ENCODE measurements at regions not wholly inside any gene's neighbourhood (a gene's known extent, or its start where the extent isn't known, plus 50 kb on each side); places are given as distances from the start of the nearest gene placed in this dataset.
A peak's percentile ranks its signal among the peaks of the same experiment; 100 is the strongest.

DNA sequence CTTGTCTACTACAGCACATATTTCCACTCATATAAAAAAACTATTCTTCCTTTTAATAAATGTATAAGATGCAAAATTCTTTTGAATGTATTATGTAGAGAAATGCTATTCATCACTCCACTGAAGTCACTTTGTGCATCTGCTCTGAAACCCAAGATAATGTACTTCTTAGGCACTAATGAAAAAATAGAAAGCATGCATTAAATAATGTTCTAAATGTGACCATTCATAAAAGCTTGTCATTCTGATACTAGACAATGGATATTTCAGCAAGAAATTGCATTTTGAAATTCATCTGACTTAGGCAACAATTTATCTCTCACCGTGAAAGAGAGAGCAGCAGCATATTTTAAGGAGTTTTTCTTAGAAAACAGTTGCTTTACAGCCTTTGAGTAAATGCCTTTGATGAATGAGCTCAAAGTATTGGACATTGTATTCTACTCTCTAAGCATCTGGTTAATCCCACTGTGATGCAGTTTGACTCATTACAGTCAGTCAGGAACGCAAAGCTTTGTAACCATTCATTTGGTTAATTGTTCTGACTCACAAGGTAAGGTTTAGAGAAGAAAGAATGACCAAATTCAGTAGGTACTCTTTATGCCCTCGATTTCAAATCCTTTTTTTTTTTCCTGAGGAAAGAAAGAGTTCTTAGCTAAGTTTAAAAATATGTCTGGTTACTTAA, 2233.8 kb upstream of the C9orf72 start:
- TF ChIP-seq, protein P1, sequence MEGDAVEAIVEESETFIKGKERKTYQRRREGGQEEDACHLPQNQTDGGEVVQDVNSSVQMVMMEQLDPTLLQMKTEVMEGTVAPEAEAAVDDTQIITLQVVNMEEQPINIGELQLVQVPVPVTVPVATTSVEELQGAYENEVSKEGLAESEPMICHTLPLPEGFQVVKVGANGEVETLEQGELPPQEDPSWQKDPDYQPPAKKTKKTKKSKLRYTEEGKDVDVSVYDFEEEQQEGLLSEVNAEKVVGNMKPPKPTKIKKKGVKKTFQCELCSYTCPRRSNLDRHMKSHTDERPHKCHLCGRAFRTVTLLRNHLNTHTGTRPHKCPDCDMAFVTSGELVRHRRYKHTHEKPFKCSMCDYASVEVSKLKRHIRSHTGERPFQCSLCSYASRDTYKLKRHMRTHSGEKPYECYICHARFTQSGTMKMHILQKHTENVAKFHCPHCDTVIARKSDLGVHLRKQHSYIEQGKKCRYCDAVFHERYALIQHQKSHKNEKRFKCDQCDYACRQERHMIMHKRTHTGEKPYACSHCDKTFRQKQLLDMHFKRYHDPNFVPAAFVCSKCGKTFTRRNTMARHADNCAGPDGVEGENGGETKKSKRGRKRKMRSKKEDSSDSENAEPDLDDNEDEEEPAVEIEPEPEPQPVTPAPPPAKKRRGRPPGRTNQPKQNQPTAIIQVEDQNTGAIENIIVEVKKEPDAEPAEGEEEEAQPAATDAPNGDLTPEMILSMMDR (IDR thresholded peaks at IDR 0.05; ENCODE audit: low read depth, low read length): no peak
- H3K4me3 ChIP-seq (ENCODE audit: low read depth, low read length): no peak overlapping the region
- no peaks in the 10 kb centered on the region for H3K27me3 ChIP-seq
- no peaks in the 10 kb centered on the region for H3K4me1 ChIP-seq
- no peaks in the 10 kb centered on the region for H3K9me3 ChIP-seq
- no peaks in the 10 kb centered on the region for H3K36me3 ChIP-seq
- no peak for DNase-seq

DNA sequence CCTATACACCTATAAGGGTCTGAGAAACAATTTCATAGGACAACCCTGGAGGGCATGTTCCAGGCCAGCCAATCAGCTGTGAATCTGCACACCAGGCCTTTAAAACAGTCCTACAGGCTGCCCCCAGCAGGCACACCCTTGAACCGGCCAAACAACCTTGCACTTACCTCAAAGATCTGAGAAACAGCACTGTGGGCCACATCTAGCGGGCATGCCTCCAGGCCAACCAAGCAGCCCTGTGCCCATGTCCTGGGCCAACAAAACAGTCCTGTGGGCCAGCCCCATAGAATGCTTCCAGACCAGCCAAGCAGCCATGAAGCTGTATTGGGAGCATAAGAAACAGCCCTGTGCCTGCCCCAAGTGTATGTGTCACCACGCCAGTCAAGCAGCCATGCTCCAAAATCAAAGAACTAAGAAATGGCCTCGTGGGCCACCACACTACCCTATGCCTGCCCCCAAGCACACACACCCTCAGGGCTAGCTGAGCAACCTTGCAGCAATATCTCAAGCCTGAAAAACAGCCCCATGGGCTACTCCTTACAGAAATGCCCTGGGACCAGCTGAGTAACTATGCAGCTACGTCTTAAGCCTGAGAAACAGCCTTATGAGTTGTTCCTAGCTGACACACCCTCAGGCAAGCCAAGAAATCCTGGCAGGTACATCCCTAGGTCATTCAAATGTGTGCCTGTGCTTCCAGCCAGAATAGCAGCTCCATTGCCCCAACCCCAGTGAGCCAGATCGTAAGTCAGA, 2243.8 kb upstream of the C9orf72 start:
- H3K36me3 ChIP-seq: no peaks in the 10 kb centered on the region
- no peaks in the 10 kb centered on the region for H3K9me3 ChIP-seq
- no peak for DNase-seq
- H3K4me3 ChIP-seq (ENCODE audit: low read depth, low read length): no peak overlapping the region
- H3K27me3 ChIP-seq: no peaks in the 10 kb centered on the region
- TF ChIP-seq, protein P1 (IDR thresholded peaks at IDR 0.05; ENCODE audit: low read depth, low read length): no peak
- no peaks in the 10 kb centered on the region for H3K4me1 ChIP-seq

DNA sequence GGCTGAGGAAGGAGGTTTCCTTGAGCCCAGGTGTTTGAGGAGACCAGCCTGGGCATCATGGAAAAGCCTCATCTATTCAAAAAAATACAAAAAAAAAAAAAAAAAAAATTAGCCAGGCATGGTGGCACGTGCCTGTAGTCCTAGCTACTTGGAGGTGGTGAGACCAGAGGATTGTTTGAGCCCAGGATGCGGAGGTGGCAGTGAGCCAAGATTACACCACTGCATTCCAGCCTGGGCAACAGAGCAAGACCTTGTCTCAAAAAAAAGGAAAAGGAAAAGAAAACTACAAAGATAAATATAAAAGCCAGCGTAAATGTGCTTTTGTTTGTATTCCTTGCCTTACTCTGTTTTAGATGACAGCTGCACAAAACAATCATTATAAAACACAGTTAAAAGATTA, 2249.2 kb upstream of the C9orf72 start:
- no peaks in the 10 kb centered on the region for H3K27me3 ChIP-seq
- DNase-seq: no peak
- no peak overlapping the region for H3K4me3 ChIP-seq (ENCODE audit: low read depth, low read length)
- no peaks in the 10 kb centered on the region for H3K36me3 ChIP-seq
- TF ChIP-seq, protein P1 (IDR thresholded peaks at IDR 0.05; ENCODE audit: low read depth, low read length): no peak
- H3K9me3 ChIP-seq: no peaks in the 10 kb centered on the region
- H3K4me1 ChIP-seq: no peaks in the 10 kb centered on the region

DNA sequence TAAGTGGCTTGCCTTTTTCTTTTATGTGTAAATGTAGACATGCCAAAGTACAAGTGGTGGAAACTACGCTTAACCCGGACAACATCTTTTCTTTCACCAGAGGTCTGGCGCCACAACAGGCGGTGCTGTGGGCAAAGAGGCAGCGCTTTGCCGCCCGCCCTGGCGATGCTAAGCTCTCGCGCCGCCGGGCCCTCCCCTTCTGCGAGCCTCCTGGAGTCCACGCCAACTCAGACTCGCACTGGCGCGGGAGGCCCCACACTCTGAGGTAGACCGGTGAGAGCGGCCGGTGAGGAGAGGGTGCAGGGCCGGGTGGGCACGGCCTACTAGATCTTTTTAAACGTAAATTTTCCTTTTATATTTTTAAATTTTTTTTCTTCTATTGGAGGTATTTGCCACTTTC, 2253.1 kb upstream of the C9orf72 start:
- Histone ChIP-seq H3K36me3 (no peaks in the 10 kb centered on the region), H3K4me1 (no peaks in the 10 kb centered on the region), H3K27me3 (no peaks in the 10 kb centered on the region), H3K4me3 (ENCODE audit: low read depth, low read length) (no peak overlapping the region), H3K9me3 (no peaks in the 10 kb centered on the region)
- TF ChIP-seq, protein P1 (IDR thresholded peaks at IDR 0.05; ENCODE audit: low read depth, low read length): no peak
- DNase-seq: no peak

DNA sequence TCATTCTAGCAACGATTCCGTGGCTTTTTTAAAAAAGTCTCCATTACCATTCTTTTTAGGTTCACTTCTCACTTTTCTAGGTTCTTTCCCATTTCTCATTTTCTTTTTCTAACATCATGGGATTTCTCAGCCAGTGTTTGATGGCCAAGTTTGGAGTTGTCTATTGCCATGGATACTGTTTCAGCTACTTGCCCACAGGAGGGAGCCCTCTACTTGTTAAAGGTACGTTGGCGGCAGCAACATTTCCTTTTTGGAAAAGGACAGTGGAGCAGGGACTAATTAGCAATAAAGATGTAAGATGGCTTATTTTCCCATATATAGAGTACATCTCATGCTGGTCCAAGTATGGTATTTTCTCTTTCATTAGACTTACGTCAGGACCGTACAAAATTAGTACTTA, 2257.5 kb upstream of the C9orf72 start:
- Histone ChIP-seq H3K9me3 (no peaks in the 10 kb centered on the region), H3K4me3 (ENCODE audit: low read depth, low read length) (no peak overlapping the region), H3K36me3 (no peaks in the 10 kb centered on the region), H3K27me3 (no peaks in the 10 kb centered on the region), H3K4me1 (0 out of 2 replicates have a peak, but pooled peaks cover 3% of the 10 kb centered on the region)
- TF ChIP-seq, protein P1 (IDR thresholded peaks at IDR 0.05; ENCODE audit: low read depth, low read length): peak; percentile 94
- DNase-seq: peak; percentile 73

DNA sequence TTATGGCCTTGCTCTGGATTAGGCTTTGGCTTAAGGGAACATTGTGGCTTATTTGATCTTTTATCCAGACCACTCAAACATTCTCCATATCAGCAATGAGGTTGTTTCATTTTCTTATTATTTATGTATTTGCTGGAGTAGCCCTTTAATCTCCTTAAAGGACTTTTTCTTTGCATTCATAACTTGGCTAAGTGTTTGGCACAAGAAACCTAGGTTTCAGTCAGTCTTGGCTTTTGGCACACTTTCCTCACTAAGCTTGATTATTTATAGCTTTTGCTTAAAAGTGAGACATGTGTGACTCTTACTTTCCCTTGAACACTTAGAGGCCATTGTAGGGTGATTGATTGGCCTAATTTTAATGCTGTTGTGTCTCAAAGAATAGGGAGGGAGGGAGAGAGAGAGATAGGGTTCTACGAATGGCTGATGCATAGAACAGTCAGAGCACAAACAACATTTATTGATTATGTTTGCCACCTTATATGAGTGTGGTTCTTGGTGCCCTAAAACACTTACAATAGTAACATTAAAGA, 2265.3 kb upstream of the C9orf72 start:
- H3K4me3 ChIP-seq (ENCODE audit: low read depth, low read length): no peak overlapping the region
- no peaks in the 10 kb centered on the region for H3K9me3 ChIP-seq
- no peaks in the 10 kb centered on the region for H3K27me3 ChIP-seq
- no peaks in the 10 kb centered on the region for H3K4me1 ChIP-seq
- H3K36me3 ChIP-seq: no peaks in the 10 kb centered on the region
- TF ChIP-seq, protein P1 (IDR thresholded peaks at IDR 0.05; ENCODE audit: low read depth, low read length): no peak
- no peak for DNase-seq
